22Rv1 (cell line): ENCODE measurements at regions not wholly inside any gene's neighbourhood (a gene's known extent, or its start where the extent isn't known, plus 50 kb on each side); places are given as distances from the start of the nearest gene placed in this dataset.

Experiments
- H3K27ac ChIP-seq: fragments of 450-650 bp; 2 replicates; pipeline ENCODE4 v1.5.1; 2017
- ZFX ChIP-seq: fragments of 450-650 bp; IDR thresholded peaks from 2 replicates; pipeline ENCODE4 v1.6.1; 2017; ENCODE audit warnings: antibody characterized with exemption, borderline replicate concordance
- TF ChIP-seq, protein P1 (sequence below): fragments of 450-650 bp; IDR thresholded peaks from 2 replicates; pipeline ENCODE4 v1.5.1; 2017; ENCODE audit warnings: mild to moderate bottlenecking

DNA sequence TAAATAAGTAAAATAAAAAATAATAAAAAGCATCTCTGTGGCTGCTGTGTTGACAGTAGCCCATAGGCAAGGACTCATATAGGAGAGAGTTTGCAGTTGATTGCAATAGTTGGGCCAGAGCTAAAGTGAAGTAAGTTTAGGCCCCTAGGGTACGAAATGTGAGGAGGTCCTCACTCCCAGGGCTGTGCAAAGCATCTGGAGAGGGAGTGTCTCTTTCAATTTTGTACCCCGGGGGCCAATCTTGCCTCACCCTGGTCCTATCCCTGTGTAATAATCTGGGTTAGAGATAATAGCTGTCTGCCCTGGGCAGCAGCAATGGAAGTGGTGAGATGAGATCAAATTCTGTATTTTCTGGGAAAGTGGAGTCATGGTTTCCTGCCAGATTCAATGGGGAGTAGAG is 365.7 kb downstream of the GATA3 start:
- no peak overlapping the region for H3K27ac ChIP-seq
- TF ChIP-seq, protein P1, sequence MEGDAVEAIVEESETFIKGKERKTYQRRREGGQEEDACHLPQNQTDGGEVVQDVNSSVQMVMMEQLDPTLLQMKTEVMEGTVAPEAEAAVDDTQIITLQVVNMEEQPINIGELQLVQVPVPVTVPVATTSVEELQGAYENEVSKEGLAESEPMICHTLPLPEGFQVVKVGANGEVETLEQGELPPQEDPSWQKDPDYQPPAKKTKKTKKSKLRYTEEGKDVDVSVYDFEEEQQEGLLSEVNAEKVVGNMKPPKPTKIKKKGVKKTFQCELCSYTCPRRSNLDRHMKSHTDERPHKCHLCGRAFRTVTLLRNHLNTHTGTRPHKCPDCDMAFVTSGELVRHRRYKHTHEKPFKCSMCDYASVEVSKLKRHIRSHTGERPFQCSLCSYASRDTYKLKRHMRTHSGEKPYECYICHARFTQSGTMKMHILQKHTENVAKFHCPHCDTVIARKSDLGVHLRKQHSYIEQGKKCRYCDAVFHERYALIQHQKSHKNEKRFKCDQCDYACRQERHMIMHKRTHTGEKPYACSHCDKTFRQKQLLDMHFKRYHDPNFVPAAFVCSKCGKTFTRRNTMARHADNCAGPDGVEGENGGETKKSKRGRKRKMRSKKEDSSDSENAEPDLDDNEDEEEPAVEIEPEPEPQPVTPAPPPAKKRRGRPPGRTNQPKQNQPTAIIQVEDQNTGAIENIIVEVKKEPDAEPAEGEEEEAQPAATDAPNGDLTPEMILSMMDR = no peak
- TF ChIP-seq ZFX = no peak

DNA sequence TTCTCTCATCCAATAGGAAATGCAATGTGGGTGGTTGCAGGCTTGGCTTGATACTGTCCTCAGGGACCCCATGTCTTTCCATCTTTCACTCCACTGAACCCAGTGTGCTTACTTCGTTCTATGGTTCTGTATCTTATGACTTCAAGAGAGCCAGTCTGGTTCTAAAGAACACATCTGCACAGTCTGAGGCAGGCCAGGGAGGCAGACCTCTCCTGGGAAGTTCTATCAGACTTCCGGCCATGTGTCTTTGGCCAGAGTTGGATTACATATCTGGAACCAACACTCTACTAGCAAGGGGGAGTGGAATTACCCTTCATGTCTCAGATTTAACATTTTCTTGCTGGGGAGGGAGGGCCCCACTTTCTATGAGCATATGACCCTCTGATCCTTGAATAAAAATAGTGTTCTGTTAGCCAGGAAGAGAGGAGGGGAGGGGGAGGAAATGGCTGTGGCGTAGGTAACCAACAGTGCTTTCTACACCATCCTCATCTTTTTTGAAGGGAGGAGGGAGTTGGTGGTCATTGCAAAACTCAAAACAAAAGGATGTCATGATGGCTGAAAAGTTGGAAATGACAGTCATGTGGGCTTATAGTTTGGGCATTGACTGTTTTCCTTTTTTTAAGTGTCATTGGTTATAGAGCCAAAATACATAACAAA is 370.2 kb downstream of the GATA3 start:
- TF ChIP-seq ZFX = no peak
- TF ChIP-seq, protein P1 = no peak
- H3K27ac ChIP-seq = no peak overlapping the region

DNA sequence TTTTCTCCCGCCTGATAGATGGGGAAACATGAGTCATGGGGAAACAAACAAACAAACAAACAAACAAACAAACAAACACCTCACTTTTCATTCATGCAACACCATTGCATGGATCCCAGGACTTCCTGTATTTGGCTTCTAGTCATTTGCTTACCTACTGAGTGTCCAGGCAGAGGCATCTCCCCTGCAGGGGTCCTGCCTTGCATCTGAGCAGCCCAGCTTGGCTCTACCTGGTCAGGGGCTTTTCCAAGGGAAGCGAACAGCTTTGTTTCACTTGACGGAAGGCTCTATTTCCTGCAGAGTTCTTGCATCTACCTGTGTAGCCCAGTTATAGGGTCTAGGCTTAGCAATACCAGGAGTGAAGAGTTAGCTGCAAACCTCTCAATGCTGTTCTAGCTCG is 374.2 kb downstream of the GATA3 start:
- H3K27ac ChIP-seq = no peak overlapping the region
- TF ChIP-seq, protein P1 = no peak
- no peak for TF ChIP-seq ZFX

DNA sequence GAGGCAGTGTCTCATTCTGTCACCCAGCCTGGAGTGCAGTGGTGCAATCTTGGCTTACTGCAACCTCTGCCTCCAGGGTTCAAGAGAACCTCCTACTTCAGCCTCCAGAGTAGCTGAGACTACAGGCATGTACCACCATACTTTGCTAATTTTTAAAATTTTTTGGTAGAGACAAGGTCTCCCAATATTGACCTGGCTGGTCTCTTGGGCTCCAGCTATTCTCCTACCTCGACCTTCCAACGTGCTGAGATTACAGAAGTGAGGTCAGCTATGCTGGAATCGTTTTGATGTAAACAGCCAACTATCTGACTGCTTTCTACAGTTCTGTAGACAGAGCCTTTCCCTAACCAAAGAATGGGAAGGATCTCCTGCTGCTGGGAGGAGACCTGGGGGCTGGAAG is 375.8 kb downstream of the GATA3 start:
- H3K27ac ChIP-seq = no peak overlapping the region
- TF ChIP-seq ZFX = no peak
- TF ChIP-seq, protein P1 = no peak

DNA sequence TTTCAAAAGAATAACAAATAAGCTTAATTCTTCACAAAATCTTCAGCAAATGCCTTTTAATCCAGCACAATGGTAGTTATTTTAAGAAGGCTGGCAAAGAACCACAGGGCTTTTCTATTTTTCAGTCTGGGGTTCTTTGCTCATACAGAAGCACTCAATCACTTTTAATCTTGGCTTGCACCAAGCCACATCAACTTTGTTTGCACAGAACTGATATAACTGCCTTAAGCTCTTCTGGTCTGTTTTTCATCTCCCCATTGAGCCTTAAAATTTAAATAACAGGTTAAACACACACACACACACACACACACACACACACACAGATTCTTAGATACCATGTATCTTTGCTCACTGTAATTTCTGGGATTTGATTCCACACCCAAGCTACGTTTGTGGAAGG is 377.0 kb downstream of the GATA3 start:
- H3K27ac ChIP-seq = no peak overlapping the region

DNA sequence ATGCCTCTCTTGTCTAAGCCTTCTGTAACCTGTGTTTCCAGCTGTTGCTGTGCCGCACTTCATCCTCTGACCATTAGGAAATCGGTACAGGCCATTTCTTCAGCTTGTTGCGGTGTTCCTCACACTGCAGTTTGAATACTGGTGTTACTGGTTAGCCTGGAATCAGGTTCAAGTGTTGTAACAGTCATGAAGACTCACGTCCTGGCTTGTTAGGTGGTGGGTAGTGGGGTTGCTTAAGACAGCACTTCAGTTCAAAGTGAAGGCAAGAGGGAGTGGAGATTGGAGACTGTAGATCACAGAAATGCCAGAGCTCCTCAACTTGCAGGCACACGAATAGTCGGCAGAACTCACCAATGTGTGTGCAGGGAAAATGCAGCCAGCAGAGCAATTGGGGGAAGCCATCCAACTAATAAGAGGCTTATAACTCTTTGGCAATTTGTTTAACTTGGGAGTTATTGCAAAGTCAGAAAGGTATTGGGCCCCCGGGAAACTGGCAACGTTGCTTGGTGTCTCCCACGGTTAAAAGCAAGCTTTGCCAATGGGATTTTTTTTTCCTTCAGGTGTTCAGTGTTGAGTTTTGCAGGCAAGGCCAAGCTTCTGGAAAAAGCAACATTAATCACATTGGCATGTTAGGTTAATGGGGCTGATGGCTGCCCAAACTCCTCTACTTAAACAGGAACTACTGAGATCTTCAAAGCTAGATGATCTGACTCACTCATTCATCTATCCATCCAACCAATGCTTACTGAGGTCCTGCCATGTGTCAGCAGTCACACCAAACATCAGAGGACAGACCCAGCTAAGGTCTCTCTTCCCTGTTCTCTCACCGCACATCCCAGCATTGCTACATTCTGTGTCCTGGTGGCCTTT is 380.9 kb downstream of the GATA3 start:
- H3K27ac ChIP-seq = no peak overlapping the region
- TF ChIP-seq ZFX = no peak
- TF ChIP-seq, protein P1 = no peak

More for the DNA sequence above, 377.0 kb downstream of the GATA3 start:
- TF ChIP-seq, protein P1 = no peak
- no peak for TF ChIP-seq ZFX

DNA sequence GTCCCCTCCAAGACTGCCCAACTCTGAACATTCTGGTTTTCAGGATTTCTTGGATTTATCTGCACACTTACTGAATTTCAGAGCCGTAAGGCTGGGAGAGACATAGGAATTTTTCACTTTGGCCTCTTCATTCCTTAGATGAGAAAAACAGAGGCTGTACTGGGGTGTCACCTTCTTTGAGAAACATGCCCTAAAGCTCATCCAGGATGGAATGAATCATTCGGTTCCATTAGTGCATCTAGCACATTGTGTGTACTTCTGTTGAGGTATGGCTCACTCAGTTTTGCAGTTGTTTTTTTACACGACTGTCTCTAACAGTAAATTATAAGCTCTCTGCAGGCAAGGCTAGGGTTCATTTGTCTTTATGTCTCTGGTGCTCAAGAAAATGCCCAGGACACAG is 383.4 kb downstream of the GATA3 start:
- TF ChIP-seq, protein P1 = no peak
- TF ChIP-seq ZFX = no peak

More for the DNA sequence above, 383.4 kb downstream of the GATA3 start:
- H3K27ac ChIP-seq = no peak overlapping the region
